ENCODE measurements at regions not wholly inside any gene's neighbourhood (a gene's known extent, or its start where the extent isn't known, plus 50 kb on each side); places are given as distances from the start of the nearest gene placed in this dataset.

DNA sequence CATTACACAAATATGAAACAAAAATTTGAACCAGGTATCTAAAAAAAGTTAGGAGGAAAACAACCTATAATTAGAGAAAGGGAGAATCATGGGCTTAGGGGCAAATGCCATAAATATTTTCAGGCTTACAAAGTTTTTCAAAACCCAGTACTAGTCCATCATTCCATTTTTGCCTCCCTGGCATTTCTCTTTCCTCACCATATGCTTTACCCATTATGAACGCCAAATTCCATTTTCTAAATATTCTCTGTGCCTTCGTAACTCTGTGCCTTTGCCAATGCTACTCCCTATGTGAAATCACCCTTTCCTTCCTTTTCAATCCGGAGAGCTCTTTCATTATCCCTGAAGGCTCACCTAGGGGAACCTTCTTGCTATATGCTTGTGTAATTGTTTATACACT is 434.1 kb downstream of the ZSWIM6 start:
- no peak overlapping the region for H3K9ac ChIP-seq (ENCODE audit: low read length)
- H3K27me3 ChIP-seq (ENCODE audit: control insufficient read depth, insufficient read depth, low read length) = no peaks in the 10 kb centered on the region
- H3K4me1 ChIP-seq (ENCODE audit: control insufficient read depth, insufficient read depth, low read length) = no peaks in the 10 kb centered on the region
- no peak overlapping the region for H3K4me3 ChIP-seq (ENCODE audit: low read length)
- no peaks in the 10 kb centered on the region for H3K36me3 ChIP-seq (ENCODE audit: control insufficient read depth, insufficient read depth, low read length)
- no peaks in the 10 kb centered on the region for H3K9me3 ChIP-seq (ENCODE audit: control insufficient read depth, low read length)

DNA sequence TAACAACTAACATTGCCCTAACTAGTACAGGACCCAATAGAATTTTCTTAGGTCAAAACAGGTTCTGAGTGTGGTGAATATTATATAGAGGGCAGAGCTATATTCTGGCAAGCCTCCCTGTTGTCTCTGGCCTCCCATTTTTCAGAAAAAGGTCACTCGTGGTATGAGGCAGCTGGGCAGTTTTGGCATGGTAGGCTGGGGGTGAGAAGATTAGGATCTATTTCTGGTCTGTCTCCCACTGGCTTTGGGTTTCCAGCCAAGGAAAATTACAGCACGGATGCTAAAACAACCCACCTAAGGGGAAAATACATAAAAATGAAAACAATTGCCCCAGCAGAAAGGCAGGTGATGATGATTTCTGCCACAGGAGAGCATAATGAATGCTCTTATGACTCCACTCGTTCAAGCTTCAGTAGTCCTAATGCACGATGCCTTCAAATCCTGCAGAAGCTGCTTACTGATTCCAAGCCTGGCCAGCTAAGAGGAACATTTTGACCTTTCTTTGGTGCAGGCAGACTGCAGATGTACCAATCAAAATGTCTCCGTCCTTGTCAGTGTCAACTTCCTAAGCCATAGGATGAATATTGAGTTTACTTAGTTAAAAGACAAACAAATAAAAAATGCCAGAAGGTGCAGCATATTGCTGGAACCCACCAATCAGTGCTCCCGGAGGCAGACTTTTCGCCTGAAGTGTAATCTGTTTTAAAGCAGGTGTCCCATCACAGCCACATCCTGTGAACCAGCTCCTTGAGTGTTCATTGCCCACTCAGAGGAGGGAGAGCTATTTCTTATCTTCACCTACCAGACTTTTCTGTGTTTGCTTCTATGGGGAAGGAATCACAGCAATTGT is 435.4 kb downstream of the ZSWIM6 start:
- Histone ChIP-seq H3K4me3 (ENCODE audit: low read length) (no peak overlapping the region), H3K27me3 (ENCODE audit: control insufficient read depth, insufficient read depth, low read length) (no peaks in the 10 kb centered on the region), H3K36me3 (ENCODE audit: control insufficient read depth, insufficient read depth, low read length) (no peaks in the 10 kb centered on the region), H3K4me1 (ENCODE audit: control insufficient read depth, insufficient read depth, low read length) (no peaks in the 10 kb centered on the region), H3K9ac (ENCODE audit: low read length) (no peak overlapping the region), H3K9me3 (ENCODE audit: control insufficient read depth, low read length) (no peaks in the 10 kb centered on the region)

DNA sequence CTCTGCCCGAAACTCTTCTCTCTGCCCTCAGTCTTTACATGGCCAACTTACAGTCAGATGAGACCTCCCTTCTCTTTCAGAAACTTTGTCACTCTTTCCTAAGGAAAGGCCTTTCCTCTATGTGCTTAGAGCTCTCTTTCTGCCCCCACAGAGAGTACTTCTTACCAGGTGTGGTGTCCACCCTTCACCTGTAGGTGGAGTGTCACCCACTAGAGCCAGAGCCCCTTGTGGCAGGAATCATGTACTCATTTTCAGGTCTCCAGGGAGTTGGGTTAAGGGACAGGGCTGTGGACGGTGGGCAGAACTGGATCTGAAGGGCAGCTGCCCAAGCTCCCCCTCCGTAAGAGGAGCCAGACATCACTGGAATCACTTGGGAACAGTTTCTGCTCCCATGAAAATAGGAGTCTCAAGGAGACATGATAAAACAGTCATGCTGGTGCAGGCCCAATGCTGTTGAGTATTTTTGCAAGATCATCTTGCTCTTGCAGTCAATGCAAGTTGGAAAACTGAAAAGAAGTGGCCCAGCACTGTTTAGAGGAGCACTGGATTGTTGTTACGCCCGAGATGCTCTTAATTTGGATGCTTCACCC is 436.7 kb downstream of the ZSWIM6 start:
- no peaks in the 10 kb centered on the region for H3K27me3 ChIP-seq (ENCODE audit: control insufficient read depth, insufficient read depth, low read length)
- no peaks in the 10 kb centered on the region for H3K36me3 ChIP-seq (ENCODE audit: control insufficient read depth, insufficient read depth, low read length)
- H3K4me3 ChIP-seq (ENCODE audit: low read length) = no peak overlapping the region
- H3K9me3 ChIP-seq (ENCODE audit: control insufficient read depth, low read length) = no peaks in the 10 kb centered on the region
- H3K4me1 ChIP-seq (ENCODE audit: control insufficient read depth, insufficient read depth, low read length) = no peaks in the 10 kb centered on the region
- no peak overlapping the region for H3K9ac ChIP-seq (ENCODE audit: low read length)

DNA sequence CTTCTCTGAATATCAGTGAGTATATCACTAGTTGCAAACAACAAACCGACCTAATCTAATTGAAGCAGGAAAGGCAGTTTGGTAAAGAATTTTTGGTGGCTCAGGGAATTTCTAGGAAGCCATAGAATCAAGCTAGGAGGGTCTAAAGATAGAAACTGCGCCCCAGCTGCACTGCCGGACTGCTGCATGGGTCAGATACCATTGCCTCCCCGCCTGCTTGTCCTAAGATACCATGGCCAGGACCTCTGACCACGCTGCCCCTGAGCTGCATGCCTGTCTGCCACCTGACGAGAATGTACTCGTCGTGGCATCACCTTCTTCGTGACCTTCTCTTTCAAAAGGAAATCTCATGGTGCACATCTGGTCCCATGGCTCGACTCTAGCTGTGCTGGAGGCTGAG is 439.0 kb downstream of the ZSWIM6 start:
- Histone ChIP-seq H3K4me1 (ENCODE audit: control insufficient read depth, insufficient read depth, low read length) (no peaks in the 10 kb centered on the region), H3K27me3 (ENCODE audit: control insufficient read depth, insufficient read depth, low read length) (no peaks in the 10 kb centered on the region), H3K36me3 (ENCODE audit: control insufficient read depth, insufficient read depth, low read length) (no peaks in the 10 kb centered on the region), H3K4me3 (ENCODE audit: low read length) (no peak overlapping the region), H3K9ac (ENCODE audit: low read length) (no peak overlapping the region), H3K9me3 (ENCODE audit: control insufficient read depth, low read length) (no peaks in the 10 kb centered on the region)

DNA sequence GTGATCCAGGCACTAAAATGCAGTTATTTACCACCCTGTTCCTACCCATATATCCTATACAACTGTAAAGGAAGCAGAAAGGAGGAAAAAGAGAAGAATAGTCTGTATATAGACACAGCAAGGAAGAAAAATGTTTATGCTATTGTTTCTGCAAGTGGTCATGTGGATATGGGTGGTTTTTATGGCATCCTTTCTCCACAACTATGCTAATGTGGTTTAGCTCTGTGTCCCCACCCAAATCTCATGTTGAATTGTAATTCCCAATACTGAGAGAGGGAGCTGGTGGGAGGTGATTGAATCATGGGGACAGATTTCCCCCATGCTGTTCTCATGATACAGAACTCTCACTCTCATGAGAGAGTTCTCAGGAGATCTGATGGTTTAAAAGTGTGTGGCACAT is 439.8 kb downstream of the ZSWIM6 start:
- H3K36me3 ChIP-seq (ENCODE audit: control insufficient read depth, insufficient read depth, low read length) = no peaks in the 10 kb centered on the region
- no peak overlapping the region for H3K4me3 ChIP-seq (ENCODE audit: low read length)
- H3K9ac ChIP-seq (ENCODE audit: low read length) = no peak overlapping the region
- H3K27me3 ChIP-seq (ENCODE audit: control insufficient read depth, insufficient read depth, low read length) = peaks cover 4% of the 10 kb centered on the region
- no peaks in the 10 kb centered on the region for H3K9me3 ChIP-seq (ENCODE audit: control insufficient read depth, low read length)
- H3K4me1 ChIP-seq (ENCODE audit: control insufficient read depth, insufficient read depth, low read length) = no peaks in the 10 kb centered on the region

DNA sequence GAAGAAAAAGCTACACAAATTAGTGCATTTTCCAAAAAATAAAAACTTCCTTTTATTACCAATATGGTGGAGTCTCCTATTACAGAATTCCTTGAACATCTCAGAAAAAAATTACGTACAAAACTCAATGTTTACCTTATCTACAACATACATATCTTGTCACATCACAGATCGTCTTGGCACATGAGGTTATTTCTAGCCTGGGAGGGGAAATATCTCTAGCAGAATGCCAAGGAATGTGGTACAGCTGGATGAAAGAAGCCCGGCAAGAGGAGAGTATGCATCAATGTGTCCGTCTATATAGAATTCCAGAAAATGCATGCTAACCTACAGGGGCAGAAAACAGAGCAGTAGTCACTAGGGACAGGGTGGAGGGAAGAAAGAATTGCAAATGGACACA is 443.8 kb downstream of the ZSWIM6 start:
- Histone ChIP-seq H3K4me1 (ENCODE audit: control insufficient read depth, insufficient read depth, low read length) (no peaks in the 10 kb centered on the region), H3K9ac (ENCODE audit: low read length) (no peak overlapping the region), H3K36me3 (ENCODE audit: control insufficient read depth, insufficient read depth, low read length) (no peaks in the 10 kb centered on the region), H3K4me3 (ENCODE audit: low read length) (no peak overlapping the region), H3K27me3 (ENCODE audit: control insufficient read depth, insufficient read depth, low read length) (peaks cover 4% of the 10 kb centered on the region), H3K9me3 (ENCODE audit: control insufficient read depth, low read length) (no peaks in the 10 kb centered on the region)

DNA sequence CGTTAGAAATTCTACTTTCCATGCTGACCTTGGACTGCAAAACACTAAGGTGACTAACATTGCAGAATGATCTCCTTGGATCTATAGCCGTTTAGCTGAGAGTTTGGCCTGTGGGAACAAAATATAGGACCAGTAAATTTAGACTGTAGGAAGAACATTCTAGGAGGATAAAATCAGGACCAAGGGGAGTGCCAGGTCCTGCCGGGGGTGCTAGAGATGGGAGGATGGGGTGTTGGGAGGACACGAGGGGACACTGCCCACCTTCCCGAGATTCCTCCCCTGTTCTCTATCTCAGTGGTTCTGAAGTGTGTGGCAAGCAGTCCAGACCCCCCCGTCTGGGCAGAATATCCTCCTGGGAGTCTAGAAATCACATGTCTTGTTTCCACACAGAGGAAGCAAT is 445.2 kb downstream of the ZSWIM6 start:
- Histone ChIP-seq H3K27me3 (ENCODE audit: control insufficient read depth, insufficient read depth, low read length) (peaks cover 4% of the 10 kb centered on the region), H3K36me3 (ENCODE audit: control insufficient read depth, insufficient read depth, low read length) (no peaks in the 10 kb centered on the region)

DNA sequence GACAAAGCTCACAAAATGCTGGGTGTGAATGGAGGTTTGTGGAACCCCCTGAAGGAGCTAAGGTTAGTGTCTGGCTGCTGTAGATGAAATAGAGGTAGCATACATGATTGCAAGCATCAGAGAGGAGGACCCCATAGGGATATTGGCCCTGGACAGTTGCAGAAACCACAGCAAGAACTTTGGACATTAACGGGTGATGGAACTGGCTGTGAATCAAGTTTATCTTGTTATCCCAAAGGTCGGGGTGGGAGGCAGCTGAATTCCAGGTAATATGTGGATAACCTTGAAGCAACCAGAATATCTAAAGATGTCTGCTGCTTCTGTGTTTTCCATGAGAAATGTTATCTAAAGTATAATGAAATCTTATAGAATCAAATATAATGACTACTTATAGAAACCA is 447.7 kb downstream of the ZSWIM6 start:
- Histone ChIP-seq H3K27me3 (ENCODE audit: control insufficient read depth, insufficient read depth, low read length) (peaks cover 4% of the 10 kb centered on the region), H3K36me3 (ENCODE audit: control insufficient read depth, insufficient read depth, low read length) (no peaks in the 10 kb centered on the region), H3K4me3 (ENCODE audit: low read length) (no peak overlapping the region), H3K9ac (ENCODE audit: low read length) (no peak overlapping the region), H3K4me1 (ENCODE audit: control insufficient read depth, insufficient read depth, low read length) (no peaks in the 10 kb centered on the region), H3K9me3 (ENCODE audit: control insufficient read depth, low read length) (no peaks in the 10 kb centered on the region)

More for the DNA sequence above, 445.2 kb downstream of the ZSWIM6 start:
- no peak overlapping the region for H3K4me3 ChIP-seq (ENCODE audit: low read length)
- no peaks in the 10 kb centered on the region for H3K9me3 ChIP-seq (ENCODE audit: control insufficient read depth, low read length)
- no peaks in the 10 kb centered on the region for H3K4me1 ChIP-seq (ENCODE audit: control insufficient read depth, insufficient read depth, low read length)
- no peak overlapping the region for H3K9ac ChIP-seq (ENCODE audit: low read length)

DNA sequence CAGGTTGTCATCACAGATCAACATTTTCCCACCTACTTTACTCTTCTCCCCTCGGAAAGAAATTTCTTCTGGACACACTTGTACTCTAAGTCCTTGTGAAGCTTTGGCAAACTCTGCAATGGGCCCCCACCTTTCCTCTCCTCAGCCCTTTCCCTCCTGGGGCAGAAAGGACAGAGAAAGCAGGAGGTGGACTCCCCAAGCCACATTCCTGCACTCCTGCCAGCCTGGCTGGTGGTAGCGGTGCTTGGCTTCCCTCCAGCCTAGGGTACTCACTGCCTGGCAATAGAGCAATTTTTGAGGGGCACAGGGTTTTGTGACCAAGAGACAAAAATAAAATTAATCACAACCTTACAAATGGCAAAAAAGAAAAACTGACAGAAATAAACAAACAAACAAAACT is 451.4 kb downstream of the ZSWIM6 start:
- Histone ChIP-seq H3K9ac (ENCODE audit: low read length) (no peak overlapping the region), H3K4me3 (ENCODE audit: low read length) (no peak overlapping the region), H3K27me3 (ENCODE audit: control insufficient read depth, insufficient read depth, low read length) (no peaks in the 10 kb centered on the region), H3K9me3 (ENCODE audit: control insufficient read depth, low read length) (no peaks in the 10 kb centered on the region), H3K36me3 (ENCODE audit: control insufficient read depth, insufficient read depth, low read length) (no peaks in the 10 kb centered on the region), H3K4me1 (ENCODE audit: control insufficient read depth, insufficient read depth, low read length) (no peaks in the 10 kb centered on the region)

DNA sequence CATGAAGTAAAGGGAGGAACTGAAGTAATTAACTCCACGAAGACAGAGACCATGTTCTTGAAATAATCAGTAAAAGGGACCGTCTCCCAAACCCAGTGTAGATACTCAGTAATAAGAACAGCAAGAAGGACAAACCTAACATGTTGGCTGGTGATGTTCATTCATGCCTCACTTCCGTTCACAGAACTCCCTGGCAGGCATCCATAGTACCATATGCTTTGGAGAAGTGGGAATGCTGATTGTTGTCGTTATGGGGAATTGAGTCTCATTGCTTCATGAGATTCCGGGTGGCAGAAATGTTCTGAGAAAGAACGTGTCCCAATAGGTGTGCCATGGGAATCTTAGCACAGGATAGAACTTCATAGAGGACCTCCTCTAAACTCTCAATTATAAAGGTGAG is 452.3 kb downstream of the ZSWIM6 start:
- no peaks in the 10 kb centered on the region for H3K9me3 ChIP-seq (ENCODE audit: control insufficient read depth, low read length)
- H3K27me3 ChIP-seq (ENCODE audit: control insufficient read depth, insufficient read depth, low read length) = no peaks in the 10 kb centered on the region
- no peak overlapping the region for H3K9ac ChIP-seq (ENCODE audit: low read length)
- H3K4me1 ChIP-seq (ENCODE audit: control insufficient read depth, insufficient read depth, low read length) = no peaks in the 10 kb centered on the region
- H3K4me3 ChIP-seq (ENCODE audit: low read length) = no peak overlapping the region
- no peaks in the 10 kb centered on the region for H3K36me3 ChIP-seq (ENCODE audit: control insufficient read depth, insufficient read depth, low read length)

DNA sequence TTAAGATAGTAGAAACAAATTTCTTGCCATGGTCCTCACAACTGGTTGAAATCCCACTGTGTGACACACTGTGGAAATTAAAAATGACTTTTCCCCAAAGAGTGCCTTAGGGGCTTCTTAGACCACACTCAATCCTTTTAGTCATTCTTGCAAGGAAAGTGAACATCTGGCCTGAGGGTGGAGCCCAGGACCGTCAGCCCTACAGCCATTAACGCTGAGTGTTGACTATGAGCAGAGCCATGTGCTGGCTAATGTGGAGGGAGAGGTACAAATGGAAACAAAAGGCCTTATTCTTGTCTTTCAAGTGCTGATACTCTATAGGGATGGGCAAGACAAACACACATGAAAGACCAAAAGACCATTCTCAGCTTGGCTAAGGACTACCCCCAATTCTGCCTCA is 456.5 kb downstream of the ZSWIM6 start:
- no peaks in the 10 kb centered on the region for H3K27me3 ChIP-seq (ENCODE audit: control insufficient read depth, insufficient read depth, low read length)
- no peaks in the 10 kb centered on the region for H3K36me3 ChIP-seq (ENCODE audit: control insufficient read depth, insufficient read depth, low read length)
- no peak overlapping the region for H3K9ac ChIP-seq (ENCODE audit: low read length)
- peaks cover 5% of the 10 kb centered on the region for H3K4me1 ChIP-seq (ENCODE audit: control insufficient read depth, insufficient read depth, low read length)
- no peak overlapping the region for H3K4me3 ChIP-seq (ENCODE audit: low read length)
- H3K9me3 ChIP-seq (ENCODE audit: control insufficient read depth, low read length) = no peaks in the 10 kb centered on the region

DNA sequence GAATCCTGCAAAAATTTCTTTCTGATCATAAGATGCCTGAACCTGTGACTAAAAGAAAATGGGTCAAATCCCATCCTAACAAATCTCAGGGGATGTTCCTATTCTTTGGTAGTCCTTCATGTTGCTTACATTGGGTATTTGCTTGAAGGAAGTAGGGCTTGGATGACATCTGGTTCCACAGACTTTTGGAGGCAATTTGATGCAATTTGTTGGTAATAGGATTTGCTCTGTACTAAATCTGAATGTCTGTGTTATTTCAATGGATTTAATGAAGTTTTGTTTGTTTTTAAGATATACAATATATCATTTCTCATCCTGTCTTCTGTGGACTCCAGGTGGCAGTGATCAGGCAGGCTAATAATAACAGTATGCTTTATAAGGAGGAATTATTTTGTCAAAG is 457.9 kb downstream of the ZSWIM6 start:
- H3K4me3 ChIP-seq (ENCODE audit: low read length) = no peak overlapping the region
- no peaks in the 10 kb centered on the region for H3K9me3 ChIP-seq (ENCODE audit: control insufficient read depth, low read length)
- no peaks in the 10 kb centered on the region for H3K36me3 ChIP-seq (ENCODE audit: control insufficient read depth, insufficient read depth, low read length)
- no peaks in the 10 kb centered on the region for H3K27me3 ChIP-seq (ENCODE audit: control insufficient read depth, insufficient read depth, low read length)
- H3K4me1 ChIP-seq (ENCODE audit: control insufficient read depth, insufficient read depth, low read length) = peaks cover 5% of the 10 kb centered on the region
- no peak overlapping the region for H3K9ac ChIP-seq (ENCODE audit: low read length)
